ENCODE measurements at regions not wholly inside any gene's neighbourhood (a gene's known extent, or its start where the extent isn't known, plus 50 kb on each side); places are given as distances from the start of the nearest gene placed in this dataset.

DNA sequence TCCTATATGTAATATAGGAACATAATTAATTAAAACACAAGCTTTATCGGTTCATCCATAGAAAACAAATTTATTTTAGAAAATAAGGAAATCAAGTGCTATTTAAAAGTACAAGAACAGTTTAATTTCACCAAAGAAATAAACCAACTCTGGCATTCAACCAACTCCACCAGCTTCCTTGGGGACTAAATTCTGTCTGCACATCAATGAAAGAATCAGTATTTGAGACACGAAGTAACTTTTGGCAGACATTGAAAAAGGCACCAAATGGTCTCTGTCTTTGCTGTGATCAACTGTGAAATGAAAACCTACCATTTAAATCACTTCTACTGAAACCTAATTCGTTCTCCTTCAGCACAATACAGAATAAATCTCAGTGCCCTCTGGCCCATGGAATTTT is 719.7 kb upstream of the GRIA3 start:
- TF ChIP-seq POLR2A (IDR thresholded peaks at IDR 0.05) (no peak), CTCF (IDR thresholded peaks at IDR 0.05) (no peak)

Measured in testis (tissue), 2 donors.